Right atrium auricular region (tissue), 2 donors: ENCODE measurements at regions not wholly inside any gene's neighbourhood (a gene's known extent, or its start where the extent isn't known, plus 50 kb on each side); places are given as distances from the start of the nearest gene placed in this dataset.

Experiments
- DNase-seq: peaks from one replicate; pipeline ENCODE4 v3.0.0-alpha.2; 2019; ENCODE audit warnings: low spot score
- H3K27ac ChIP-seq, 2 donors: fragments of 200-600 bp; sonication (generic); 1 replicate in 1 of 2; 2 replicates in 1 of 2; pipeline ENCODE4 v1.5.1; 2016 to 2019
- H3K27me3 ChIP-seq, 2 donors: fragments of 200-600 bp; sonication (generic); one replicate each; pipeline versions ENCODE4 v1.5.1 to v1.6.0; 2017 to 2019
- H3K36me3 ChIP-seq: fragments of 200-600 bp; sonication (generic); one replicate; pipeline ENCODE4 v1.5.1; 2016
- H3K4me1 ChIP-seq, 2 donors: fragments of 200-600 bp; sonication (generic); one replicate each; pipeline versions ENCODE4 v1.5.1 to v1.6.0; 2017 to 2019
- H3K4me3 ChIP-seq, 2 donors: fragments of 200-600 bp; sonication (generic); 1 replicate in 1 of 2; 2 replicates in 1 of 2; pipeline ENCODE4 v1.5.1; 2017 to 2019; ENCODE audit warnings: mild to moderate bottlenecking in 1 of 2, moderate library complexity in 1 of 2
- H3K9me3 ChIP-seq, 2 donors: fragments of 200-600 bp; sonication (generic); one replicate each; pipeline ENCODE4 v1.5.1; 2019
- CTCF ChIP-seq, 2 donors: fragments of 200-600 bp; sonication (generic); IDR thresholded peaks; one replicate each; pipeline ENCODE4 v1.5.1; 2019; ENCODE audit warnings: antibody characterized with exemption in 2 of 2

GRCh38 chr10:120336911-120337540 lies 120.0 kb upstream of the PLPP4 start:
- Histone ChIP-seq H3K4me1 (no peaks in the 10 kb centered on the region), H3K9me3 (no peaks in the 10 kb centered on the region), H3K36me3 (no peaks in the 10 kb centered on the region), H3K27me3 (no peaks in the 10 kb centered on the region), H3K4me3 (no peak overlapping the region), H3K27ac (no peak overlapping the region)
- DNase-seq, result no peak
- peak; percentile 37 to 71 for TF ChIP-seq CTCF (IDR thresholded peaks at IDR 0.05)

- H3K4me3 ChIP-seq, result no peak overlapping the region
- H3K27me3 ChIP-seq, result no peaks in the 10 kb centered on the region
- TF ChIP-seq CTCF (IDR thresholded peaks at IDR 0.05), result no peak
- H3K27ac ChIP-seq, result no peak overlapping the region
- no peaks in the 10 kb centered on the region for H3K9me3 ChIP-seq
- H3K4me1 ChIP-seq, result no peaks in the 10 kb centered on the region
- DNase-seq, result no peak
- no peaks in the 10 kb centered on the region for H3K36me3 ChIP-seq
Observed at GRCh38 chr10:120342115-120342714, 114.8 kb upstream of the PLPP4 start.

- DNase-seq, result no peak
- TF ChIP-seq CTCF (IDR thresholded peaks at IDR 0.05), result no peak
- Histone ChIP-seq H3K9me3 (no peaks in the 10 kb centered on the region), H3K4me1 (no peaks in the 10 kb centered on the region), H3K4me3 (no peak overlapping the region), H3K27ac (no peak overlapping the region), H3K27me3 (no peaks in the 10 kb centered on the region), H3K36me3 (no peaks in the 10 kb centered on the region)
Observed at GRCh38 chr10:120345186-120345585, 111.8 kb upstream of the PLPP4 start.

GRCh38 chr10:120347644-120348043 lies 109.4 kb upstream of the PLPP4 start:
- no peaks in the 10 kb centered on the region for H3K27me3 ChIP-seq
- no peak for DNase-seq
- TF ChIP-seq CTCF (IDR thresholded peaks at IDR 0.05), result no peak

GRCh38 chr10:120349069-120349468 lies 108.0 kb upstream of the PLPP4 start:
- H3K36me3 ChIP-seq, result no peaks in the 10 kb centered on the region
- no peaks in the 10 kb centered on the region for H3K27me3 ChIP-seq
- no peak for DNase-seq
- no peaks in the 10 kb centered on the region for H3K9me3 ChIP-seq
- H3K4me3 ChIP-seq, result no peak overlapping the region
- no peak for TF ChIP-seq CTCF (IDR thresholded peaks at IDR 0.05)
- no peaks in the 10 kb centered on the region for H3K4me1 ChIP-seq
- H3K27ac ChIP-seq, result no peak overlapping the region

More at GRCh38 chr10:120347644-120348043, 109.4 kb upstream of the PLPP4 start:
- Histone ChIP-seq H3K36me3 (no peaks in the 10 kb centered on the region), H3K4me3 (no peak overlapping the region), H3K9me3 (no peaks in the 10 kb centered on the region), H3K4me1 (no peaks in the 10 kb centered on the region), H3K27ac (no peak overlapping the region)

GRCh38 chr10:120355425-120355824 lies 101.6 kb upstream of the PLPP4 start:
- Histone ChIP-seq H3K9me3 (no peaks in the 10 kb centered on the region), H3K4me1 (no peaks in the 10 kb centered on the region), H3K36me3 (no peaks in the 10 kb centered on the region), H3K27me3 (no peaks in the 10 kb centered on the region), H3K4me3 (no peak overlapping the region), H3K27ac (no peak overlapping the region)
- no peak for DNase-seq
- no peak for TF ChIP-seq CTCF (IDR thresholded peaks at IDR 0.05)
